Thoracic aorta (tissue), 2 donors: ENCODE measurements at regions not wholly inside any gene's neighbourhood (a gene's known extent, or its start where the extent isn't known, plus 50 kb on each side); places are given as distances from the start of the nearest gene placed in this dataset.

Source experiments
- ATAC-seq: fragments of 150-250 bp; one replicate; pipeline ENCODE4 v1.8.0; 2017; ENCODE audit warnings: low read depth; ENCODE audit not compliant: insufficient number of reproducible peaks, low FRiP score
- DNase-seq: peaks from one replicate; pipeline ENCODE4 v3.0.0-alpha.2; 2020; ENCODE audit warnings: low spot score
- H3K27ac ChIP-seq, 2 donors: fragments of 200-600 bp; sonication (generic); 1 replicate in 1 of 2; 2 replicates in 1 of 2; pipeline ENCODE4 v1.5.1; 2016; ENCODE audit warnings: mild to moderate bottlenecking in 2 of 2, moderate library complexity in 2 of 2
- H3K27me3 ChIP-seq: fragments of 200-600 bp; sonication (generic); replicated peaks from 2 replicates; pipeline ENCODE4 v1.6.0; 2016; ENCODE audit warnings: mild to moderate bottlenecking; ENCODE audit not compliant: insufficient read depth
- H3K36me3 ChIP-seq: fragments of 200-600 bp; sonication (generic); one replicate; pipeline ENCODE4 v1.5.1; 2016
- H3K4me1 ChIP-seq, 2 donors: fragments of 200-600 bp; sonication (generic); 1 replicate in 1 of 2; 2 replicates in 1 of 2; pipeline versions ENCODE4 v1.5.1 to v1.6.0; 2016; ENCODE audit warnings: low read depth in 2 of 2, mild to moderate bottlenecking in 1 of 2; ENCODE audit not compliant: control insufficient read depth in 1 of 2
- H3K4me3 ChIP-seq: fragments of 200-600 bp; sonication (generic); 2 replicates; pipeline ENCODE4 v1.5.1; 2016; ENCODE audit warnings: mild to moderate bottlenecking
- H3K9me3 ChIP-seq: fragments of 200-600 bp; sonication (generic); 2 replicates; pipeline ENCODE4 v1.5.1; 2016
- TF ChIP-seq, protein P1 (sequence below): fragments of 200-600 bp; sonication (generic); IDR thresholded peaks from one replicate; pipeline ENCODE4 v1.5.1; 2019; ENCODE audit warnings: antibody characterized with exemption

DNA sequence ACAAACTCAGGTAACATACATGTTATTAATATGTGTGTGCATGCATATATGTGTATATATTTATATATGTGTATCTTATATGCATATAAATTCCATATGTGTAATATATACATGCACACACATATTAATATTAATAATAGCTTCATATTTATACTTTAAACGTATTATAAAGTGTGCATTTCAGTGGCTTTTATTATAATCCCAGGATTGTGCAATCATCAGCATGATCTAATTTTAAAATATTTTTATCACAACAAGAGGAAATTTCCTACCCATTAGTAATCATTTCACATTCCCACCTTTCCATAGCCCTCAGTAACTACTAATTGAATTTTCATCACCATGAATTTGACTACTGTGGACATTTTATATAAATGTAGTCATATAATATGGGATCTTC, 2211.9 kb upstream of the TENM3 start:
- TF ChIP-seq, protein P1, sequence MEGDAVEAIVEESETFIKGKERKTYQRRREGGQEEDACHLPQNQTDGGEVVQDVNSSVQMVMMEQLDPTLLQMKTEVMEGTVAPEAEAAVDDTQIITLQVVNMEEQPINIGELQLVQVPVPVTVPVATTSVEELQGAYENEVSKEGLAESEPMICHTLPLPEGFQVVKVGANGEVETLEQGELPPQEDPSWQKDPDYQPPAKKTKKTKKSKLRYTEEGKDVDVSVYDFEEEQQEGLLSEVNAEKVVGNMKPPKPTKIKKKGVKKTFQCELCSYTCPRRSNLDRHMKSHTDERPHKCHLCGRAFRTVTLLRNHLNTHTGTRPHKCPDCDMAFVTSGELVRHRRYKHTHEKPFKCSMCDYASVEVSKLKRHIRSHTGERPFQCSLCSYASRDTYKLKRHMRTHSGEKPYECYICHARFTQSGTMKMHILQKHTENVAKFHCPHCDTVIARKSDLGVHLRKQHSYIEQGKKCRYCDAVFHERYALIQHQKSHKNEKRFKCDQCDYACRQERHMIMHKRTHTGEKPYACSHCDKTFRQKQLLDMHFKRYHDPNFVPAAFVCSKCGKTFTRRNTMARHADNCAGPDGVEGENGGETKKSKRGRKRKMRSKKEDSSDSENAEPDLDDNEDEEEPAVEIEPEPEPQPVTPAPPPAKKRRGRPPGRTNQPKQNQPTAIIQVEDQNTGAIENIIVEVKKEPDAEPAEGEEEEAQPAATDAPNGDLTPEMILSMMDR = no peak
- Histone ChIP-seq H3K36me3 (no peaks in the 10 kb centered on the region), H3K4me1 (no peaks in the 10 kb centered on the region), H3K27me3 (no peaks in the 10 kb centered on the region), H3K4me3 (no peak overlapping the region), H3K9me3 (no peaks in the 10 kb centered on the region), H3K27ac (no peak overlapping the region)
- ATAC-seq = no peak
- DNase-seq = no peak

- H3K4me3 ChIP-seq = no peak overlapping the region
- DNase-seq (no peak), ATAC-seq (no peak)
- no peaks in the 10 kb centered on the region for H3K4me1 ChIP-seq
- H3K9me3 ChIP-seq = no peaks in the 10 kb centered on the region
- H3K27me3 ChIP-seq = no peaks in the 10 kb centered on the region
- H3K36me3 ChIP-seq = no peaks in the 10 kb centered on the region
- no peak overlapping the region for H3K27ac ChIP-seq
- TF ChIP-seq, protein P1 = no peak
Measured at GRCh38 chr4:180041576-180041975, 2201.6 kb upstream of the TENM3 start.

DNA sequence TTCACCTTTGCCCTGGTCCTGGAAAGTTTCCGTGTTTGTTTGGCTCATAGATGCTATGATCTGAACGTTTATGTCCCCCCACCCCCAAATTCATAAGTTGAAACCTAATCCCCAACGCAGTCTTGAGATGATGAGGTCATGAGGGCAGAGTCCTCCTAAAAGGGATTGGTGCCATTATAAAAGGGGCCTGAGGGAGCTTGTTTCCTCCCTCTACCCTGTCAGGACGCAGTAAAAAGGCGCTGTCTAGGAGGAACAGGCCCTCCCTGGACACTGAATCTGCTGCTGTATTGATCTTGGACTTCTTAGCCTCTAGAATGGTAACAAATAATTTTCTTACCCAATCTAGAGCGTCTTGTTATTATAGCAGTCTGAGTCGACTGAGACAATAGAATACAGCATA, 2190.6 kb upstream of the TENM3 start:
- DNase-seq (no peak), ATAC-seq (no peak)
- no peak overlapping the region for H3K27ac ChIP-seq
- peaks cover 0 to 6% of the 10 kb centered on the region in 2 donors for H3K4me1 ChIP-seq
- H3K36me3 ChIP-seq = no peaks in the 10 kb centered on the region
- H3K27me3 ChIP-seq = no peaks in the 10 kb centered on the region
- no peaks in the 10 kb centered on the region for H3K9me3 ChIP-seq
- TF ChIP-seq, protein P1 = no peak
- no peak overlapping the region for H3K4me3 ChIP-seq

- H3K9me3 ChIP-seq = no peaks in the 10 kb centered on the region
- H3K27me3 ChIP-seq = no peaks in the 10 kb centered on the region
- DNase-seq (no peak), ATAC-seq (no peak)
- TF ChIP-seq, protein P1 = no peak
- H3K4me1 ChIP-seq = peaks cover 2 to 13% of the 10 kb centered on the region in 2 donors
- no peak overlapping the region for H3K27ac ChIP-seq
- H3K36me3 ChIP-seq = no peaks in the 10 kb centered on the region
- no peak overlapping the region for H3K4me3 ChIP-seq
Measured at GRCh38 chr4:180054291-180054690, 2188.9 kb upstream of the TENM3 start.

- ATAC-seq (no peak), DNase-seq (no peak)
- Histone ChIP-seq H3K27ac (no peak overlapping the region), H3K4me3 (peak overlapping the region; percentile 74), H3K4me1 (peaks cover 8 to 25% of the 10 kb centered on the region in 2 donors), H3K27me3 (no peaks in the 10 kb centered on the region), H3K9me3 (no peaks in the 10 kb centered on the region), H3K36me3 (no peaks in the 10 kb centered on the region)
- TF ChIP-seq, protein P1 = no peak
Measured at GRCh38 chr4:180057299-180057721, 2185.9 kb upstream of the TENM3 start.
